Lower leg skin (tissue), 4 donors: ENCODE measurements at regions not wholly inside any gene's neighbourhood (a gene's known extent, or its start where the extent isn't known, plus 50 kb on each side); places are given as distances from the start of the nearest gene placed in this dataset.

ENCODE experiments used
- DNase-seq, 2 donors: peaks; one replicate each; pipeline ENCODE4 v3.0.0-alpha.2; 2019; ENCODE audit warnings: low spot score in 2 of 2
- H3K4me3 ChIP-seq: fragments of 200-600 bp; sonication (generic); 2 replicates; pipeline ENCODE4 v1.5.1; 2017; ENCODE audit warnings: mild to moderate bottlenecking, low read depth; ENCODE audit not compliant: poor library complexity, severe bottlenecking
- CTCF ChIP-seq, 3 donors: fragments of 450-650 bp; IDR thresholded peaks; one replicate each; pipeline ENCODE4 v1.5.1; 2016; ENCODE audit warnings: antibody characterized with exemption in 3 of 3, mild to moderate bottlenecking in 3 of 3, moderate library complexity in 2 of 3
- POLR2A ChIP-seq, 2 donors: fragments of 450-650 bp; IDR thresholded peaks; one replicate each; pipeline ENCODE4 v1.6.1; 2016 to 2017; ENCODE audit warnings: antibody characterized with exemption in 2 of 2, mild to moderate bottlenecking in 1 of 2, moderate library complexity in 1 of 2
- WGBS, 2 donors: methylation state at CpG; one replicate each; pipeline ENCODE4 v1.1.5; 2018; 5-methylcytosine and 5-hydroxymethylcytosine counted together
- intact Hi-C: fragments of 100-400 bp; cut with DNase I; formaldehyde crosslinking; loops from one replicate; pipeline ENCODE4 v1.15.0; 2023; ENCODE audit warnings: low total_unique reads

- TF ChIP-seq CTCF (IDR thresholded peaks at IDR 0.05), result no peak
- TF ChIP-seq POLR2A (IDR thresholded peaks at IDR 0.05), result no peak
- no peak overlapping the region for H3K4me3 ChIP-seq
- DNase-seq, result no peak
- intact Hi-C loops, result no loop called here
- 65 to 73% methylated on average over 1 of the region's 1 CpG for WGBS, 2 donors
These were observed 147.9 kb upstream of the VLDLR start for GRCh38 chr9:2473681-2474080.

- DNase-seq, result no peak
- no peak overlapping the region for H3K4me3 ChIP-seq
- intact Hi-C loops, result no loop called here
- no peak for TF ChIP-seq CTCF (IDR thresholded peaks at IDR 0.05)
- no peak for TF ChIP-seq POLR2A (IDR thresholded peaks at IDR 0.05)
- 48 to 51% methylated on average over 1 of the region's 1 CpG for WGBS, 2 donors
These were observed 143.8 kb upstream of the VLDLR start for GRCh38 chr9:2477755-2478154.

GRCh38 chr9:2478421-2478820 lies 143.2 kb upstream of the VLDLR start:
- 78 to 80% methylated on average over 3 of the region's 3 CpGs for WGBS, 2 donors
- no peak overlapping the region for H3K4me3 ChIP-seq
- TF ChIP-seq POLR2A (IDR thresholded peaks at IDR 0.05) (no peak), CTCF (IDR thresholded peaks at IDR 0.05) (no peak)
- intact Hi-C loops, result no loop called here
- DNase-seq, result no peak

- intact Hi-C loops, result no loop called here
- no peak for DNase-seq
- H3K4me3 ChIP-seq, result no peak overlapping the region
- TF ChIP-seq CTCF (IDR thresholded peaks at IDR 0.05), result no peak
- no peak for TF ChIP-seq POLR2A (IDR thresholded peaks at IDR 0.05)
- 75 to 86% methylated on average over 2 of the region's 2 CpGs for WGBS, 2 donors
These were observed 142.5 kb upstream of the VLDLR start for GRCh38 chr9:2479056-2479565.

GRCh38 chr9:2480255-2480837 lies 141.2 kb upstream of the VLDLR start:
- no peak overlapping the region for H3K4me3 ChIP-seq
- no peak for DNase-seq
- intact Hi-C loops, result no loop called here
- TF ChIP-seq CTCF (IDR thresholded peaks at IDR 0.05) (no peak), POLR2A (IDR thresholded peaks at IDR 0.05) (no peak)
- 64 to 72% methylated on average over 4 of the region's 4 CpGs for WGBS, 2 donors

GRCh38 chr9:2481216-2481615 lies 140.4 kb upstream of the VLDLR start:
- 89% methylated on average over 3 of the region's 3 CpGs for WGBS, 2 donors
- H3K4me3 ChIP-seq, result no peak overlapping the region
- intact Hi-C loops, result no loop called here
- no peak for DNase-seq
- no peak for TF ChIP-seq POLR2A (IDR thresholded peaks at IDR 0.05)
- no peak for TF ChIP-seq CTCF (IDR thresholded peaks at IDR 0.05)
